ENCODE measurements at regions not wholly inside any gene's neighbourhood (a gene's known extent, or its start where the extent isn't known, plus 50 kb on each side); places are given as distances from the start of the nearest gene placed in this dataset.

DNA sequence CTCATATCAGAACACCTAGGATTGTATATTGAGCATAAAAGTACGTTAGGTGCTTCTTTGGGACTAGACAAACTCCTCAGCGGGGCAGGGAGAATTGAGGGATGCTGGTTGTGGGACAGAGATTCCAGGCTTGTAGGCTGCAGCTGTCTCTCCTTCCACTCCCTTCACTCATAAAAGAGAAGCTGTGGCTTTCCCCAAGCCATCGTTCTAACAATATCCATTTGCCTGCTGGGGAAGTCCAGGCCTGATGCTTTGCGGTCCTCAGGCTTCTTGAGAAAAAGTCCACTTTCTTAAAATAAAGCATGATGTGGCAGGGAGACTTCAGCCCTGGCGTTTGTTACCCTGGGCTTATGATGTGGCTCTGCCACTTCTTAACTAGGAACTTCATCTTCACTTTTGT, 129.3 kb upstream of the OSMR start:
- TF ChIP-seq SIN3A (IDR thresholded peaks at IDR 0.05; ENCODE audit: borderline replicate concordance, insufficient read depth, low read length) (no peak), POLR2AphosphoS5 (IDR thresholded peaks at IDR 0.05; ENCODE audit: low read depth, low read length) (no peak), TAF1 (IDR thresholded peaks at IDR 0.05; ENCODE audit: borderline replicate concordance, insufficient read depth, low read length) (no peak), FOXP2 (optimal IDR thresholded peaks at IDR 0.05; ENCODE audit: borderline replicate concordance, extremely low read depth, extremely low read length, insufficient read depth) (no peak)
- TF ChIP-seq, protein P1, sequence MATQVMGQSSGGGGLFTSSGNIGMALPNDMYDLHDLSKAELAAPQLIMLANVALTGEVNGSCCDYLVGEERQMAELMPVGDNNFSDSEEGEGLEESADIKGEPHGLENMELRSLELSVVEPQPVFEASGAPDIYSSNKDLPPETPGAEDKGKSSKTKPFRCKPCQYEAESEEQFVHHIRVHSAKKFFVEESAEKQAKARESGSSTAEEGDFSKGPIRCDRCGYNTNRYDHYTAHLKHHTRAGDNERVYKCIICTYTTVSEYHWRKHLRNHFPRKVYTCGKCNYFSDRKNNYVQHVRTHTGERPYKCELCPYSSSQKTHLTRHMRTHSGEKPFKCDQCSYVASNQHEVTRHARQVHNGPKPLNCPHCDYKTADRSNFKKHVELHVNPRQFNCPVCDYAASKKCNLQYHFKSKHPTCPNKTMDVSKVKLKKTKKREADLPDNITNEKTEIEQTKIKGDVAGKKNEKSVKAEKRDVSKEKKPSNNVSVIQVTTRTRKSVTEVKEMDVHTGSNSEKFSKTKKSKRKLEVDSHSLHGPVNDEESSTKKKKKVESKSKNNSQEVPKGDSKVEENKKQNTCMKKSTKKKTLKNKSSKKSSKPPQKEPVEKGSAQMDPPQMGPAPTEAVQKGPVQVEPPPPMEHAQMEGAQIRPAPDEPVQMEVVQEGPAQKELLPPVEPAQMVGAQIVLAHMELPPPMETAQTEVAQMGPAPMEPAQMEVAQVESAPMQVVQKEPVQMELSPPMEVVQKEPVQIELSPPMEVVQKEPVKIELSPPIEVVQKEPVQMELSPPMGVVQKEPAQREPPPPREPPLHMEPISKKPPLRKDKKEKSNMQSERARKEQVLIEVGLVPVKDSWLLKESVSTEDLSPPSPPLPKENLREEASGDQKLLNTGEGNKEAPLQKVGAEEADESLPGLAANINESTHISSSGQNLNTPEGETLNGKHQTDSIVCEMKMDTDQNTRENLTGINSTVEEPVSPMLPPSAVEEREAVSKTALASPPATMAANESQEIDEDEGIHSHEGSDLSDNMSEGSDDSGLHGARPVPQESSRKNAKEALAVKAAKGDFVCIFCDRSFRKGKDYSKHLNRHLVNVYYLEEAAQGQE (IDR thresholded peaks at IDR 0.05; ENCODE audit: insufficient read depth in 1 of 2, low read depth in 2 of 2, low read length in 2 of 2): no peak

DNA sequence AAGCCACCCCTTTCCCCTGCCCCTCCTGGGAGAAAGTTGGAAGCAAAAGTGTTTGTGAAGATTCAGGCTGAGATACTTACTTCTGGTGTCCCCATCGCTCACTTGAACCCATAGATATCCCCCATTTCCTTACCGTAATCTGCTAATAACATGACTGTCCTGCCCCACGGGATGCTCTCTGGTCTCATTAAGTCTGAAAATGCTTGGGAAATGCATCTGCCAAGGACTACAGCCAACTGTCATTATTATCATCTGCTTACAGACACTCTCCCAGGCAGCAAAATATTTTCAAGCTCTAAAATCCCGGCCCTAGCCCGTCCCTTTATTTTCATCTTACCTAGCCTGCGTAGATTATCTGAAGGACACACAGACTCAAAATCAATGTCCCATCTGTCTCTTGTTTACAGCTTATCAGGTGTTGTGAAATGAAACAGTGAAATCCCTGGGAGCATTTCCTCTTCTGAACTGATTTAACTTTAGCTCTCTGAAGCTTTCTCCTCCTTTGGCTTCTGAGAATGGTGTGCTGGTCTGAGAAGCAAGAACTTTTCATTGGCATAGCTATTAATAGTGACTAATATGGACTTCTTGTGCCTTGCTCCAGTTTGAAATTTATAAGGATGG, 126.9 kb upstream of the OSMR start:
- TF ChIP-seq POLR2AphosphoS5 (IDR thresholded peaks at IDR 0.05; ENCODE audit: low read depth, low read length) (no peak), FOXP2 (optimal IDR thresholded peaks at IDR 0.05; ENCODE audit: borderline replicate concordance, extremely low read depth, extremely low read length, insufficient read depth) (no peak), SIN3A (IDR thresholded peaks at IDR 0.05; ENCODE audit: borderline replicate concordance, insufficient read depth, low read length) (no peak), TAF1 (IDR thresholded peaks at IDR 0.05; ENCODE audit: borderline replicate concordance, insufficient read depth, low read length) (no peak)
- TF ChIP-seq, protein P1 (IDR thresholded peaks at IDR 0.05; ENCODE audit: insufficient read depth in 1 of 2, low read depth in 2 of 2, low read length in 2 of 2): no peak

DNA sequence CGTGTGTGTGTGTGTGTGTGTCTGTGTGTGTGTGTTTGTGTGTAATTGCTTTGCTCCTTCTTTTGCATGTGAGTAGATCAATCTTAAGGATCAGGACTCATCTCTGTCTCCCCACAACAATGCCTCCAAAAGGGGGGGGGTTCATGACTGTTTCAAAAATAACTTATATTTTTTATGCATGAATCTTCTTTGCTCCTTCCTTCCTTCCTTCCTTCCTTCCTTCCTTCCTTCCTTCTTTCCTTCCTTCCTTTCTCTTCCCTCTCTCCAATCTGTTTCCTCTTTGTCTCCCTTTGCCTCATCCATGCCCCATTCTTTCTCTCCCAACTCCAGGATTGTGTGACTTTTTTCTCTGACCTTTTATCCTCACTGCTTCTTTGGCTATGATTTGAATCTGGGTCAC, 126.4 kb upstream of the OSMR start:
- no peak for TF ChIP-seq FOXP2 (optimal IDR thresholded peaks at IDR 0.05; ENCODE audit: borderline replicate concordance, extremely low read depth, extremely low read length, insufficient read depth)
- TF ChIP-seq POLR2AphosphoS5 (IDR thresholded peaks at IDR 0.05; ENCODE audit: low read depth, low read length): no peak
- TF ChIP-seq TAF1 (IDR thresholded peaks at IDR 0.05; ENCODE audit: borderline replicate concordance, insufficient read depth, low read length): no peak
- TF ChIP-seq SIN3A (IDR thresholded peaks at IDR 0.05; ENCODE audit: borderline replicate concordance, insufficient read depth, low read length): no peak
- TF ChIP-seq, protein P1 (IDR thresholded peaks at IDR 0.05; ENCODE audit: insufficient read depth in 1 of 2, low read depth in 2 of 2, low read length in 2 of 2): no peak

DNA sequence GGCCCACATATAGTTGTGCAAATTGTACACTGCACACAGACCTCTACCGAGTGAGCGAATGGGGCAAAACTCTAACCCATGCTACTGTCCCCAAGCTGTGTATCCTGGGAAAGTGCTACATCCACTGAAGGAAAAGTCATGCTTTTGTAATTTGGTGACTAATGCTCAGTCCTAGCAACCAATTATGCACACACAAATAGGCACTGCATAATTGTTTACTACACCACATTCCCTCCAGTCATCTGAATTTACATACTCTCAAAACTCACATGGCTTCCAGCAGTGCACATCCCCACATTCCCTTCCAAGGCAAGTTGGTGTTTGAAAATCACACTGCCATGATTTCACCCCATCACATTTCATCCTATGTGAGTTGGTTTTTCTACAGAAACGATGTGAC, 125.9 kb upstream of the OSMR start:
- TF ChIP-seq TAF1 (IDR thresholded peaks at IDR 0.05; ENCODE audit: borderline replicate concordance, insufficient read depth, low read length) (no peak), FOXP2 (optimal IDR thresholded peaks at IDR 0.05; ENCODE audit: borderline replicate concordance, extremely low read depth, extremely low read length, insufficient read depth) (no peak), POLR2AphosphoS5 (IDR thresholded peaks at IDR 0.05; ENCODE audit: low read depth, low read length) (no peak), SIN3A (IDR thresholded peaks at IDR 0.05; ENCODE audit: borderline replicate concordance, insufficient read depth, low read length) (no peak)
- TF ChIP-seq, protein P1 (IDR thresholded peaks at IDR 0.05; ENCODE audit: insufficient read depth in 1 of 2, low read depth in 2 of 2, low read length in 2 of 2): no peak

All from PFSK-1 (cell line).